Hepatocyte (in vitro differentiated cells): ENCODE measurements at regions not wholly inside any gene's neighbourhood (a gene's known extent, or its start where the extent isn't known, plus 50 kb on each side); places are given as distances from the start of the nearest gene placed in this dataset.

Experiments used
- CTCF ChIP-seq: fragments of 200-600 bp; sonication (generic); IDR thresholded peaks from 2 replicates; pipeline ENCODE4 v1.5.1; 2016; ENCODE audit warnings: antibody characterized with exemption, mild to moderate bottlenecking; ENCODE audit not compliant: poor library complexity
- EZH2 ChIP-seq: fragments of 200-600 bp; sonication (generic); IDR thresholded peaks from 2 replicates; pipeline ENCODE4 v1.6.1; 2016; ENCODE audit warnings: antibody characterized with exemption, mild to moderate bottlenecking, borderline replicate concordance
- EZH2phosphoT487 ChIP-seq: fragments of 200-600 bp; sonication (generic); IDR thresholded peaks from one replicate; pipeline ENCODE4 v1.6.1; 2018; ENCODE audit warnings: antibody characterized with exemption, mild to moderate bottlenecking, low read depth, moderate library complexity; ENCODE audit not compliant: unreplicated experiment, severe bottlenecking

- TF ChIP-seq CTCF: no peak
- TF ChIP-seq EZH2phosphoT487: no peak
- TF ChIP-seq EZH2: no peak
Measured at GRCh38 chr18:41798879-41799278, 156.2 kb upstream of the PIK3C3 start.
